GM19023 (cell line): ENCODE measurements at regions not wholly inside any gene's neighbourhood (a gene's known extent, or its start where the extent isn't known, plus 50 kb on each side); places are given as distances from the start of the nearest gene placed in this dataset.

Source experiments
- ATAC-seq: cut with Tn5 transposase; IDR thresholded peaks from one replicate; pipeline ENCODE4 v1.9.1; 2021; ENCODE audit warnings: mild to moderate bottlenecking, moderate library complexity; ENCODE audit not compliant: unreplicated experiment

DNA sequence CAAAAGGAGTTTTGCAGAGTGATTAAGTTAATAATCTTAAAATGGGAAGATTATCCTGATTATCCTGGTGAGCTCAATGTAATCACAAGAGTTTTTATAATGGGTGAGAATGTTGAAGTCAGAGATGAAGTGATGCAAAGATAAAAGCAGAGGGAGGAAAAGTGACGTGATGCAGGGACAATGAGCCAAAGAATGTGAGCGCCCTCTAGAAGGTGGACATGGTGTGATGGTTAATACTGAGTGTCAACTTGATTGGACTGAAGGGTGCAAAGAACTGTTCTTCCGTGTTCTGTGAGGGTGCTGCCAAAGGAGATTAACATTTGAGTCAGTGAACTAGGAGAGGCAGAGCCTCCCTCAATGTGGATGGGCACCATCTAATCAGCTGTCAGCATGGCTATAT is 569.6 kb upstream of the AGTR1 start:
- ATAC-seq, result no peak

DNA sequence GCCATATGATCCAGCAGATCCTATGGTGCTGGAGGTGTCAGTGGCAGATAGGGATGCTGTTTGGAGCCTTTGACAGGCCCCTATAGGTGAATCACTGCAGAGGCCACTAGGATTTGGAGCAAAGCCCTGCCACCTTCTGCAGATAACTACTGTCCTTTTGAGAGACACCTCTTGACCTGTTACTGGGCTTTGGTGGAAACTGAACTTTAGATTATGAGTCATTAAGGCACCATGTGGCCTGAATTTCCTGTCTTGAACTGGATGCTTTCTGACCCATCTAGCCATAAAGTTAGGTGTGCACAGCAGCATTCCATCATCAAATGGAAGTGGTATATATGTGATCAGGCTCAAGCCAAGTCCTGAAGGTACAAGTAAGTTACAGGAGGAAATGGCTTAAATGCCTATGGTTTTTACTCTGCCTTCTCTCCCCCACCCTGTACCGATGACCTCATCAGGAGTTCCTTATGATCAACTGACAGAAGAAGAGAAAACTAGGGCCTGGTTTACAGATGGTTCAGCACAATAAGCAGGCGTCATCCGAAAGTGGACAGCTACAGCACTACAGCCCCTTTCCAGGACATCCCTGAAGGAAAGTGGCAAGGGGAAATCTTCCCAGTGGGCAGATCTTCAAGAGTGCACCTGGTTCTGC is 565.6 kb upstream of the AGTR1 start:
- ATAC-seq, result no peak

DNA sequence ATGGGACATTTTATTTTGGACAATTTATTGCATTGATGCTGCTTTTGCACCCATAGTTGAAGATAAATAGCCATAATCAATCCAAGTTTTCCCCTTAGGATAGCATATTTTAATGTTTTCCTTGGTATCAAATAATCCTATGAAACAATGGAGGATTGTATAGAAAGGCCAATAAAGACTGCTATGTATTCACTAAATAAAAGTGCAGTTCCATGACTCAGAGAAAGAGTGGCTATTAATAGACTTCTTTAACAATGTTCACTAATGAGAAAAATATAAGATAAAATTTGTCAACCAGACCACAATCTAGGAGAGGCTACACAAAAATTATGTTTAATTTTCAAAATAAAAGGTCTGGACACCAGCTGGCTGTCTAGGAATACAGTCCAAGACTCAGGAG is 560.9 kb upstream of the AGTR1 start:
- no peak for ATAC-seq

DNA sequence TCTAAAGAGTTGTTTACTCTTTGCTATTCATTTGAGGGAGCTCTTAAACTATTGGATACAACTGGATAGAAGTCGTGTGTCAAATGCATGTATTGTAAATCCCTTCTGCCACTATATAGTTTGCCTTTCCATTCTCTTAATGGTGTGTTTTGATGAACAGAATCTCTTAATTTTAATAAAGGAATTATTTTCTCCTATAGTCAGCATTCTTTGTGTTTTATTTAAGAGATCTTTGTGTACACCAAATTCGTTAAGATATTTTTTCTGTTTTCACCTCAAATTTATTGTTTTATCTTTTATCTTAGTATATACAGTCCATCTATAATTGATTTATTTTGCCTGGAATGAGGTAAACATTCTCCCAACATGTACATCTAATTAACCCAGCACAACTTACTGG is 551.5 kb upstream of the AGTR1 start:
- ATAC-seq, result no peak

DNA sequence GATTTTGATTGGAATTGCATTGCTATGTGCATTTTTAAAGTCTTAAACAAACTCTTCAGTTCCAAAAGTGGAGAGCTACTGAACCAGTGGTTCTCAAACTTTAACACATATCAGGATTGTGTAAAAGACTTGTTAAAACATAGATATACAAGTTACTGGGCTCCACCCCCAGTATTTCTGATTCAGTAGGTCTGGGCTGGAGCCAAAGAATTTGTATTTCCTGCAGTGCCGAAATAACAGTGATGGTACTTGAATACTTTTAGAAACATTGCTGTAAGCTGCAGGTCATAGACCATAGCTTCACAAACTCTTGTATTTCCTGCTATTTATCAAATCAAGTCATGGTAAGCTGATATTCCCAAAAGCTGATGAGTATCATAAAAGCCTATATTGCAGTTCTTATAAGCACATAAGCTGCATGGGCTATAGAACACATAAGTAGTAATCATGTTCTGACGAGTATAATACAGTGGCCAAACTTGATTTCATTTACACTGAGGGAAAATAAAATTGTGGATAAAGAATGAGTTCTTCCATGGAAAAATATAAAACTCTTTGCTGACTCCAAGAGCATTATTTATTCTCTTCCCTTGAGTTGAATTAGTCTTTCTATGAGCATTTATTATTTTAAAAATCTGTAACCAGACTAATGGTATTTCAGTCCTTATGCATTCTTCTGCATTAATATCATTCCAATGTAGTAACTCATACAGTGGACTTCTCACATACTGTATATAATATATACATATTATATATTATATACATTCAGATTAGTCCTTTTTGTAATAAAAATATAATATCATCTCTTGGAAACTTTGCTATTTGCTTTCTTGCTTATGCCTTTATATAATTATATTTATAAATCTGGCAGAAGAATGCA is 550.5 kb upstream of the AGTR1 start:
- ATAC-seq, result no peak

DNA sequence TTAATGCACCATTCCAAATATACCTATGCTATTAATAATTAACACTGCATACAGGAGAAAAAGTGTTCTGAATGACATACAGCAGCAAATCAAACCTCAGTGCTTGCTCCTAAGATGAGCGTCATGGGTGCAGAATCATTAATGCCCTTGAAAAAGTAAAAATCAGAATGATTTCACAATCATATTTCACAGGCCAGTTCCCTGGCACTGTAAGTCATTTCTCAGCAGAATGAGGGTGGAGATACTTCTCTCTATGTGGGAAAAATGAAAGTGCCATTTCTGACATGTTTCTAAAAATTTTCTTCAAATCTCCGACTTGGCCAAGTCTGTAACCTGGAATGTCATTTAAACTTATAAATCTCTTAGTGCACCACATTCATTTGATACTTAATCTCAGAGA is 549.8 kb upstream of the AGTR1 start:
- ATAC-seq, result no peak

DNA sequence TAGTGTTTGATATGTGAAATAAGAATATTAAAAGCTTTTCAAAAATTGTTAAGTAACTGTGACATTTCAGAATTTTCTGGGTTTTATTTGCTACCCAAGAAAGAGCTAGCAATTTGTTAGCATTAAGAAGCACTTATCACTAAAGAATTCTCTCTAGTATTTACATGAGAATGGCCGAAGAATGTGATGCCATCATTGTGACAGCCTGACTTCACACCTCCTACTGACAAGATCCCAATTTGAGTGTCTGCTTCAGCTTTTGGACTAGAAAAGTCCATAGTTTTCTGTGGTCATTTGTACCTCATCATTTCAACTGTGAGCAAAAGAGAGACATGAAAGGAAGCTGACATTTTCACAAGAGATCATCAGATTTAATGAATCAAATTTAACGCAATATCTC is 548.1 kb upstream of the AGTR1 start:
- ATAC-seq, result no peak

DNA sequence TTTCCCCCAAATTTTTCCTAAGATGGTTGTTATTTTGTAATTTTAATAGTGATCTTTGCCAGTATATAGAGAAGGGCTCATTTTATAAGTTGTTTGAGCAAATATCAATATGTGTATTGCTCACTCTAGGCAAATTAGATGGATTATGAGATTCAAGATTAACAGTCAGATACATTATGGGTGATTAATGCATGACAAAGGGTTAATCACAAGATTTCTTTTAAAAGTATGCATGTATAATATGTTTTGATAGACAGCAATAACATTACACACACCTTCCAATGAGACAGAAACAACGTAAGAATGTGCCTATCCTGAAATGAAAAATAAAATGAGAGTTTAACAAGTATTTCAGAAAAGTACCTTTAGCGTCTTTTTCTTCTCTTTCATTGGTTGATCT is 547.6 kb upstream of the AGTR1 start:
- ATAC-seq, result no peak

DNA sequence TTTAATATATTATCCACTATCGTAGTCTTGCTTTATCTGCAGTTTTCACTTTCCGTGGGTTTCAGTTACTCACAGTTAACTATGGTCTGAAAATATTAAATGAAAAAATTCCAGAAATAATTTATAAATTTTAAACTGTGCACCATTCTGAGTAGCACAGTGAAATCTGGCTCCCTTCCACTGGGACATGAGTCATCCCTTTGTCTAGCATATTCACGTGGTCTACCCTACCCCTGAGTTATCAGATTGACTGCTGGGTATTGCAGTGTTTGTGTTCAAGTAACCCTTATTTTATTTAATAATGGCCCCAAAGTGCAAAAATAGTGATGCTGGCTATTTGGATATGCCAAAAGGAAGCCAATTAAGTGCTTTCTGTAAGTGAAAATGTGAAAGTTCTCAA is 539.5 kb upstream of the AGTR1 start:
- no peak for ATAC-seq

DNA sequence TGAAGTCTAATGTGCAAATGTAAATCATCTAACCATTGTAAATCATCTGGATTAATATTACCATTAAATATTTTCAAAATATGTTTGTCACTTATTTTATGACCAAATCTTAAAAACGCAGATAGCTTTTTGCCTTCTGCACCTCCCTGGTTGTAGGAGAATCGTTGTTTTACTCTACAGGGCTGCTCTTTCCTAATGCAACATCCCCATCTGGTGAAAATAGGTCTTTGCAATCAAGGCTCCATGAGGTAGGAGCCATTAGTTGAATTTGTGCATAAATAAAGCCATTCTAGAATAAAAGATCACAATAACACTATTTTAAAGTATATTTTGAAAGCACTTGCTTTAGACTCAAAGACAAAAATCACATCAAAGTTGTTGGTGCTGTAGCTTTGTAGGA is 535.6 kb upstream of the AGTR1 start:
- ATAC-seq, result no peak

DNA sequence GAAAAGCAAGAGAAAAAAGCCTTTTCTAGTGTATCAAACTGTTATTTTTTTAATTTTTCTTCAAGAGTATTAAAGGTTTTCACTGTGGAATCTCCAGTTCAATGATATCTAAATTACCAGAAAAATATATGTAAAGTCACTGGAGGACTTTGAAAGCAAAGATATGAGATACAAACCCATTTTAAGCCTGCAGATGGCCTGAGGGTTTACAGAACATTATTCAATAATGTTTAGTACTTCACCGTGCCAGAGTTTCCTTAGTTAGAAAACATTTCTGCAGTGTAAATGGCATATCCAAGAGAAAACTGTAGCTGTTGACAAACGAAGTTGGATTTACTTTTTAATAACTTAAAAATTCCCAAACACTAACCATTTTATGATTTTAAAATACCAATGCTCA is 529.4 kb upstream of the AGTR1 start:
- no peak for ATAC-seq

DNA sequence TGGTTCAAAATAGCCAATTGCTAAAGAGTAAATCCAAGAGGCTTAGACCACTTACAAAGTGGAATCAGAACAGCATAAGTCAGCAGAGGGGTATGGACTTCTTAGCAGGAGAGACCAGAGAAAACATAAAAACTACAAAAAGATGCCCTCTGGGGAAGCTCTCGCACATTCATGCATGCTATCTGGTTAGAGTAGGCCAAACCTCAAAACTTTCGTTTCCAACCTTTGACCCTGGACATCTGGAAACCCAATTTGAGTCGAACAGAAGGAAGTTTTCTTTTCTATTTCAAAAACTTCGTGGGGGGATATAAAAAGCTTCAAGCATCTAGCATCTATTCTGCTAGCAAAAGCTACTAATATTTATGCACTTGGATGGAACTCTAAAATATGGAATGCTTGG is 523.9 kb upstream of the AGTR1 start:
- peak; percentile 66 for ATAC-seq

DNA sequence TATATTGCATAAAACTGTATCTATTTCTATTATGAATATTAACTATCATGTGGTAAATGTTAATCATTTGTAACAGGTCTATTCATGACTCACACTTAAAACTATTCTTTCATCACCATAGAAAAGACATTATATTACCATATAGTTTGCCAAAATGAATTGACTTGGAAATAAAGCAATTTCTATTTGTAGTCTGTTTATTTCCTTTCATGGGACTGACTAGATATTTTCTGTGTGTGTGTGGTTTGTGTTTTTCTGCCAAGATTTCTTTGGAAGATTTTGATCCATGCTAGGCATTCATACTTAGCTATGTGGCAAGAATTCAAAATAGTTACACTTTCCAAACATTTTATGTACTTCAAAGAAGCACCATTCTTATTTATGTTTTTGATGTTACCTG is 522.5 kb upstream of the AGTR1 start:
- ATAC-seq, result no peak

DNA sequence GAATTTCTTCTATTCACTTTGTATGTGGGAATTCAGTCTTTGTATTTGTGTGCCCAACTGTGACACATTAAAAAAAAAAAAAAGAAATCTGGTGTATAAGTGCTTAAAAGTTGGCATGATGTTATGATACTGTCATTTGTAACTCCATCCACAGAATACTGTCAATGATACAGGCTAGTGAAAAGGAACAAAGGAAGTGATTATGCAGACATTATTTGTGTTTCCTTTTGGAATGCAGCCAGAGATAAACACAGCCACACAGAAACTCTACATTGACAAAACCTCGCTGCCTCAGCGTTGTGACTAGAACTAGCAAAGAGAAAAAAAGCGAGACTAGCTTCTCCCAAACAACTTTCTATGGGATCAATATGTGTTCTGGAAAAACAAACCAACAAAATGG is 519.2 kb upstream of the AGTR1 start:
- ATAC-seq, result no peak

DNA sequence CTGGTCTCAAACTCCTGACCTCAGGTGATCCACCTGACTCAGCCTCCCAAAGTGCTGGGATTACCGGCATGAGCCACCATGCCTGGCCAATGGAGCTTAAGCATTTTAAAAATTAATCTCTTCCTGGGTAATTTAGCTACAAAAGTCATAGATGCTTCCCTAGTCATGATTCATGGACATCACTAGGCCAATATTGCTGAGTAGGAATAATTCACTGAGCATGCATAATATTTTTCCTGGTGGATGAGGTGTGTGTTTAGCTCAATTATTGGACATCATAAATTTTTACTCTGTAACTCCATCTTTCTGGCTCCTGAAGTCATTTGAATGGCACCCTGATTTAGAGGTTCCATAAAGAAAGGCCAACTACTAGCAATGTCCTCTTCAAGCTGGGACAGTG is 512.9 kb upstream of the AGTR1 start:
- ATAC-seq, result no peak

DNA sequence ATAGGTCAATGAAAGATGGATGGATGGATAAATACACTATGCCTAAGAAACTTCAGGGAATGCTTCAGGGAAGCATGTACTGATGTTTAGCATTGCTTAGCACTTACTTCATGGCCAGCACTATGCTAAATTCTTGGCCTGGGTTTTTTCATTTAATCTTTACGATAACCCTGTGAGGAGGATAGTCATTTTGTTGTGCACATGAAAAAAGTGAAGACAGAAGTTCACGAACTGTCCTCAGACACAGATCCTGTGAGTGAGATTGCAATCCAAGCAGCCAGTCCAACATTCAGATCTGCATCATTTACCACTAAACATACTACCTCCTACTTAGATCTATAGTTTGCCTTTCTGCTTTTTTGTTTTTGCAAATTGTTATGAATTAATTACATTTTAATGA is 510.8 kb upstream of the AGTR1 start:
- ATAC-seq, result no peak

DNA sequence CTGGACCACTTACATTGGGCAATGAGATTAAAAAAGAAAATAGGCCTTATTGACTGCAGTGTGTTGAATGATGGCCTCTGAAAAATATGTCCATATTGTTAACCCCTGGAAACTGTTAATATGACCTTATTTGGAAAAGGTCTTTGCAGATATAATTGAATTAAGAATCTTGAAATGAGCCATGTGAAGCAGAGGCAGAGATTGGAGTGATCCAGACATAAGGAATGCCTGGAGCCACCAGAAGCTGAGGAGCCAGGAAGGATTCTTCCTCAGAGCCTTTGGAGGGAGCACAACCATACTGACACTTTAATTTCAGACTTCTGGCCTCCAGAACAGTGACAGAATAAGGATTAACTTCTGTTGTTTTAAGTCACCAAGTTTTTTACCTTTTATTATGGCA is 510.4 kb upstream of the AGTR1 start:
- ATAC-seq, result no peak

DNA sequence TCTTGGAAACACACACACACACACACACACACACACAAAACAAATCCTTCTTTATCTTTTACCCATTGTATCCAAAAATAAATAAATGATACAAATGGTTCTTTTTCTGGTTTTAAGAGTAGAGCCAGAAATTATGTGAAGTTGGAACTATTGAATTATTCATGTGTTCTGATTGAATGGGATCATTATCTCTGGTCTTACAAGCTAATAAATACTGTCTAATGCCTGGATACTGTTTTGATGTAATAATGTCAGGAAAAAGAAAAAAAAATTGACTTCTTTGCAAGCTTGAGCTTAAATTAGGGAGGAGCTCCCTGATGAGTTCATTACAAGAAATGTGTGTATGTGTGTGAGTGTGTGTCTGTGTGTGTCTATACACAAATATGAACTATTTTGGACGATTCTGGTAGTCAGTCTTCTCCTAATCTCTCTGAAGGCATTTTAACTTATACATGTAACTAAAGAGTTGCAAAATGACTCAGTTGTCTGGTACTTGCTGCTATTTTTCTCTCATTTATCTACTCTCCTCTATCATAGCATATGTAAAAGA is 507.2 kb upstream of the AGTR1 start:
- no peak for ATAC-seq

DNA sequence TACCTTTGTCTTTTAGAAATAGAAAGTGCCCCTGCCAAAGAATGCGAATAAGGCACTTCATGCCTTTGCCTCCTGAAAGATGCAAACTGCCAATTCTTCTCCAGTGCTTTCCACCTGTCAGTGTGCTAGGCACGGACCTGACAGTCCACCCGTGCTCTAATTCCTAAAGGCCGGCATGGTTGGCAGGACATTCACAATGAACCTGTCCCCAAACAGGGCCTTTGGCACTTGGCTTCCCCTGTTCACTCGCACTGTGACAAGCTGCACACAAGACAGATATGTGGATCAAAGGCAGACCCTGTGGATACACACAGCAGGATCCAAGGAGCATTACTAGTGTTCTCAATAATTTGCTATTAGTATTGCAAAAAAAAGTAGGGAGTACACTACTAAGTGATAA is 505.7 kb upstream of the AGTR1 start:
- no peak for ATAC-seq

DNA sequence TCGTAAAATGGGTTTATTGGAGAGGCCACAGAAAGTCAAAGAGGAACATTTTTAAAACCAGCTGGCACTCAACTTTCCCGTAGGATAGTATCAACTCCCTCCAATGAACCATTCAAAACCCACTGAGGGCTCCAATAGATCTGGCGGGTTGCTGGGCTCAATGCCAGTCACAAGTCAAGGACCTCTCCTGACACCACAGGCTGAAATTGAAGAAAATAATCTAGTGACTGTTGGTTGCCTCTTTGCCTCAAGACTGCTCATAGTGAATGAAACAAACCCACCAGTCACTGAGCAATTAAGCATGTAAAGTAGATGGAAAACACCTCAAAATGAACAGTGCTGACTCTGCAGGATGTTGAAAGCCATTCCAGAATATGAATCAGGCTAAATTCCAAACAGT is 500.6 kb upstream of the AGTR1 start:
- no peak for ATAC-seq

DNA sequence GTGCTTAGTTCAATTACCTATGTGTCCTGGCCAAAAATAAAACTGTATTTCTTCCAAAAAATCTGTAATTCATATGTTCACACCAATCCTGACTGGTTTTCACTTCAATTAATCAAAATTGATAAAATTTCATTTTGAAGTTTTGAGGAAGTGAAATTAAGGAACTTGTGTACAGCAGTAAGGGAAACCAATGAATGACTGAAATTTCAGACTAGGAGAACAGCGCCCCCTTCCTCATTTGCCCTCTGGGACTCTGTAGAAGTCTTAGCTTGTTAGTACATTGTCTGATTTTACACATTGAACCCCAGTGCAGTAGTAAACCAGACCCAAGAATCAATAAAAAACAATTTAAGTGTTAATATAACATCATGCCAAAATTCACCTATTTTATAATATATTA is 495.3 kb upstream of the AGTR1 start:
- no peak for ATAC-seq

DNA sequence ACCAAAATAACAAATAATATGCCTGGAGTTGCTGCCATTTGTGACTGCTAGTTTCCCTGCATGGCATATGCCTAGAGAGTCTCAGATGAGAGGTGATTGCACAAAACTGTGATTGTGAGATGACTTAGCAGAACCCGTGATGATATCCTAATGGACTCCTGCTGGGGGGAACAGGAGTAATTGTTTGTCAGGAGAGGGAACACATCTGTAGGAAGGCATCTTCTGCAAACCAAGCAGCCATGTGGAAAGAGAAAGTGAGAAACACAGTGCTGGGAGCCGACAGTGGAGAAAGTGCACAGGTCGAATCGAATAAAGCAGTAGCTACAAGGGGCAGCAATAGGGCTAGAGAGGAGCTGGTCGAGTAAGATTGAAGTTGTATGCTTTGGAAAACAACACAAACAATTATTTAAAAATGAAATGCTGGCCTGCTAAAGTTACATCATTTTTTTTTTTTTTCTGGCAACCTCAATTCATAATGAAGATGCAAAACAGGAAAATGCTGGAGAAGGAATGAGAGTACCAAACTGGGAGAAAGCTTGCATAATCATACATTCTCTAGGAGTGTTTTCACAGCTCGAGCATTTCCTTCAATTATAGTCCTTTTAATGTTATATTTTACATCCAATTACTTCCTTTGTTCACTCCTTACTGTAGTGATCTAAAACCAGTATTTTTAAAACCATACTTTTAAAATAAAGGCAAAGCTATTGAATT is 494.2 kb upstream of the AGTR1 start:
- ATAC-seq, result no peak
